GM19463 (cell line): ENCODE measurements at regions not wholly inside any gene's neighbourhood (a gene's known extent, or its start where the extent isn't known, plus 50 kb on each side); places are given as distances from the start of the nearest gene placed in this dataset.

Experiments
- ATAC-seq: cut with Tn5 transposase; IDR thresholded peaks from one replicate; pipeline ENCODE4 v1.9.1; 2021; ENCODE audit warnings: mild to moderate bottlenecking, moderate library complexity; ENCODE audit not compliant: unreplicated experiment

DNA sequence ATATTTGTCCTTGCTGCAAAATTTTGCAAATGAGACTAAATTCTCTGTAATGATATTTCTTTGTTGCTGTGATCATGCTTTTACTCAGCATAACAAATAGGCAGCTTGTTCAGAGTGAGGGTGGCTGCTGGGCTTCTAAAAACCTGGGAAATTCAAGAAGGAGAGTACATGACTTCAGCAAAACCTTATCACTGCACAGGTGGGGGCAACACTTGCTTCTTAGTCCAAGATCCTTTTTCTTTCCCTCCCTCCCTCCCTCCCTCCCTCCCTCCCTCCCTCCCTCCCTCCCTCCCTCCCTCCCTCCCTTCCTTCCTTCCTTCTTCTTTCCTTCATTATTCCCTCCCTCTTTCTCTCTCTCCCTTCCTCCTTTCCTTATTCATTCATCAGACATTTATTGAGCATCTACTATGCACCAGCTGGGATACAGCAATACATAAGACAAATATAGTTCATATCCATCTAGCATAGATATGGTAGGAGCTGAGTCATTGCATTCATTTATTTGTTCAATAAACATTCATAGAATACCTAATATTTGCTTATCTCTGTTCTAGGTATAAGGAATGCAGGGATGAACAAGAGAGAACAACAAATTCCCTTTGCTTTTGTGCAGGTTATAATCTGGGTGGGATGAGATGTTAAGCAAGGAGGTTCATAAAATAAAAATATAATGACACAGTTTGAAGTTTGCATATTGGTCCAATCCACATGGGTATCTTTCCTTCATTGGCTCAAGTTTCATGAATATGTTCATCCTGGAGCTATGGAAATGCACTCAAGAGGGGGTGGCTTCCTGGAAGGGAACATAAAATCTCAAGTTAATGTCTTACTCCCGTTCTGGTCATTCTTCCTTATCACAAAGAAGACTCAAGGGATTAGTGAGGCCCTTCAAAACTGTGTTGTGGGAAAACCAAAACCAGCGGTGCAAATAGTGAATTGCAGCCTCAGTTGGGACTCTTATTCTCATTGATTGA is 210.7 kb downstream of the PDCD6IP start:
- ATAC-seq, result no peak

- ATAC-seq, result no peak
These were observed 213.0 kb downstream of the PDCD6IP start for GRCh38 chr3:34011171-34012101.

- ATAC-seq, result no peak
These were observed 213.7 kb downstream of the PDCD6IP start for GRCh38 chr3:34012102-34012461.

DNA sequence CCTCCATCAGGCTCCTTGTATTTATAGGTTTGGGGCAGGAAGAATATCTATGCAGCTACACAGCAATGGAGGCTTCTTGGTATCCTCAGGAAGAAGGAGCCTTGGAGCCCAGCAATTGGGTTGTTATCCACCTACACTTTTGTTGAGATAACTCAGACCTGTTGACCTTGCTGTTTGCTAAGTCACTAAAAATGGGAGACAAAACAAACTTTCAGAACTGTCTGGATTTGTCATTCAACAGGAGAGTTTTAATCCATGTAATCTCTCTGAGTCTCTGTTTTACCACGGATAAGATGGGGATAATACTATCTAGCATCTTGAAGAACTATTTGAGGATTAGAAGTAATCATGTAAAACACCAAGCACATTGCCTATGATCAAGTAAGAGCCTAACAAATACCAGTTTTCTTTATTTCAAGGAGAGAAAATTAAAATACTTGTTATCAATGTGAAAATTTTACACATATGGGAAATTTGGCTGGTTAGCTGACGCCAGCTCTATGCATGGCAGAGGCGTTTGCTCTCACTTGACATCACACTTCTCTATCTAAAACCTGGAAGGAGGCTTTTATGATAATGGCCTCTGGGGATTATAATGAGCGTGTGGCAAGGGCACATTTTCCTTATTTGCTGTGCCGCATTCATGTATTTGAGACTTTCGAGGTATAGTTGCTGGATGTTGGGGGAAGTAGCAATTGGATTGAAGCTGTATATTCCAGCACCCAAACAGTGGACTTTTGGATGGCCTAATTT is 215.6 kb downstream of the PDCD6IP start:
- no peak for ATAC-seq

DNA sequence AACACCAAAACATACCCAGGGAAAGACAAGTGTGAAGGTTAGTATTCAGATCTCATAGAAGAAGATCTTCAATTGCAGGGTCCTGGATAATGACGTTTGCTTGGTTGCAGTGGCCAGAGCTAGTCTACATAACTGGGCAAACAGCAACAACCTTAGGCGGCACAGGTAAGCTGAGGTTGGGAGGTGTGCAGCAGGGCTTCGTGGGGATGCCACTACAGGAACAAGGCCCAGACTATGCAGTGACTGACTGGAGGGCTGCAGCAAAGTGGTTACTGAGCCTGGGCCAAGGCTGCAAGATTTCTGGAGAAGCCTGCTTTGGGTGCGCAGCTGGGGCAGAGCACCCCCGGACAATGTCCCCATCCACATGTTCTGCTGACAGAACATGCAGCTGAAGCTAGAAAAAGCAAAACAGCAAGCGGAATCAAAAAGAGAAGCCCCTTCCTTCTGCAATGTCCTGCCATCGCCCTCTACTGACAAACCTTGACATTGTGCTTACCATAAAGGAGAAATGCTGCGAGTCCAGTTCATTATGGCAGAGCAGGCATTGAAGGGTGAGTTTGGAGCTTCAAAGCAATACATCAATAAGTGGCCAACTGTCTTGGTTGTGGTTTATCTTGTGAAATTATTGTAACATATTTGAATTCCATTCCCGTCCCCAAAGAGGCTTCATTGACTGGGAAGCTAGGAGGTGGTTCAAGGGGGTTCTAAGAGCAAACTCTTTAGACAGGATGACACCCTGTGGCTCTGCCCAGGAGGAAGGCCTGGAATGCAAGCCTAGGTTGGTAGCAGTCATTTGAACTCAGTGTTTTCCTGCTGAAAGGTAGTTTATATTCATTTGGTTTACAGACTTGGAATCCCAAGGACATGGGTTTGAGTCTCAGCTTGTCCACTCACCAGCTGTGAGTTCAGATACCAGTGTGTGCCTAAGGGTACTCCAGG is 217.0 kb downstream of the PDCD6IP start:
- no peak for ATAC-seq

- ATAC-seq, result peak; percentile 46
These were observed 218.6 kb downstream of the PDCD6IP start for GRCh38 chr3:34016925-34017587.

DNA sequence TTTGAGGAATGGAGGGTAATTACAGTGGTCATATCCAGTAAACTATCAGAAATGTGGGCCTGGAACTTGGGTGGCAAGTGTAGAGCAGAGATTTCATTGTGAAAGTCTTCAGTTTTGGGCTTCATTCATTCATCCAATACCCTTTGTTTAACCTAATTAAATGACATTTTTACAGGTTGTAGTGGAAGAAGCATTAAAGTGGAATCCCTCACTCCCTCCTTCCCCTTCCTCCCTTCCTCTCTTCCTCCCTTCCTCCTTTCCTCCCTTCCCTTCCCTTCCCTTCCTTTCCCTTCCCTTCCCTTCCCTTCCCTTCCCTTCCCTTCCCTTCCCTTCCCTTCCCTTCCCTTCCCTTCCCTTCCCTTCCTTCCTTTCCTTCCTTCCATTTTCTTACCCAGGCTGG is 219.3 kb downstream of the PDCD6IP start:
- no peak for ATAC-seq

- ATAC-seq, result no peak
These were observed 220.7 kb downstream of the PDCD6IP start for GRCh38 chr3:34019158-34019557.

- ATAC-seq, result no peak
These were observed 221.7 kb downstream of the PDCD6IP start for GRCh38 chr3:34020170-34020569.

- no peak for ATAC-seq
These were observed 222.6 kb downstream of the PDCD6IP start for GRCh38 chr3:34020726-34021680.

GRCh38 chr3:34022147-34022546 is 223.7 kb downstream of the PDCD6IP start:
- ATAC-seq, result no peak

DNA sequence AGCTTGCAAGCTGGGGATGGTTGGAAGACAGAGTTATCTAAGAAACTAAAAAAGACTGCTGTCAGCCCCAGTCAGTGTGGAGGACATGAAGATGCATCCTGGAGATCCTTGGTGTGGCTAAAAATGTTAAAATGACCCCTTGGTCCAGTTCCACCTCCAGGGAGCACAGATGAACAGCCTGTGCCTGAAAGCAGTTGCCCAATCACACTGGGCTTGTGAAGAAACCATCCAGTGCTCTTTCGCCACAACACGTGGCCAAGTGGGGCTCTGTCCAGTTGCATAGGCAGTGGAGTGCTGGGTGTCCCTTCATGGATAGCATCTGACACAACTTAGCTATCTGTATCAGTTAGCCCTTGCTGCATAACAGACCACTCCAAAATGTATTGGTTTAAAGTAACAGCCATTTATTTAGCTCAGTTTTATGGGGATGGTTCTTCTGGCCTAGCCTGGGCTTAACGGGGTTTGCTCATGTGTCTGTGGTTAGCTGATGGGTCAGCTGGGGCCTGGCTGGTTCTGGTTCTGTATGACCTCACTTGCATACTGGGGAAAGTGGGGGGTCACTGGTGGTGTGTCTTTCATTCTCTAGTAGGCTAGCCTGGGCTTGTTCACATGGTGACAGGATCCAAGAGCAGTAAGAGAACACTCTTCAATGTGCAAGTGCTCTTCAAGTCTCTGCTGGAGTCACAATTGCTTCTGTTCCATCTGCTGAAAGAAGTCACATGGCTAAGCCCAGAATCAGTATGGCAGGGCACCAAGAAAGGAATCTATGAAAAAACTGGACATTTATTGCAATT is 226.2 kb downstream of the PDCD6IP start:
- ATAC-seq, result no peak

DNA sequence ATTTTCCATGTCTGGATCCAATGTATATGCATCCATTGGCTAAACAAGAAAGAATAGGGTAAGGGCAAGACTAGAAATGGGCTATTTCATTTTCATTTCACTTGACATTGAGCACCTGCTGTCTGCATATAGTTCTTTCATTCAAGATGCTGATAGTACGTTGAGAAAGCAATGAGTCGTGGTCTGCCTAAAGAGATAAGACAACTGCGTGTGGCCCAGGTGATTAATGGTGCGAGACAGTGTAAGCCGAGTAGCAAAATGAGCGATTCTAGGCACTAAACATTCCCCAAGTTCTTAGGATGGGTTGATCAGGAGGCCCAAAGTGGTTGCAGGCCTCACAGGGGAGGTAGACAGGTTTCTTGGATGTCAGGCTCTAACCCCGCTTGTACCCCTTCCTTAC is 235.4 kb downstream of the PDCD6IP start:
- ATAC-seq, result no peak

- no peak for ATAC-seq
These were observed 236.4 kb downstream of the PDCD6IP start for GRCh38 chr3:34034840-34035239.

DNA sequence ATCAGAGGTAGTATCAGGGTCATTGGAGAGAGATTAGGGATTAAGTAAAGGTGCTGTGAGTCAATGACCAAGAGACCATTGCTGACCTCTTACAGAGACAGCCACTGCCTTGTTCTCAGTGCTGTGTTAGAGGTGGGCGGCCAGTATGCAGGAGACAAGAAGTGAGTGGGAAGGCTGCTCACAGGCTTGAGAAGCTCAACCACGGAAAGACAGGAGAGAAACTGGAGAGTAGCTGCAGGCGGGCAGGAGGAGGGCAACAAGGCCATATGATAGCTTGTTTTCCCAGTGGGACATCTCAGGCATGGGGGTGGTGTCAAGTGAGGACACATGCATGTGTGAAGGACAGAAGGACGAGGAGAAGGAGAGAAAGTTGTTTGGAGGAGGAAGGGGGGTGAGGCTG is 237.3 kb downstream of the PDCD6IP start:
- ATAC-seq, result no peak

DNA sequence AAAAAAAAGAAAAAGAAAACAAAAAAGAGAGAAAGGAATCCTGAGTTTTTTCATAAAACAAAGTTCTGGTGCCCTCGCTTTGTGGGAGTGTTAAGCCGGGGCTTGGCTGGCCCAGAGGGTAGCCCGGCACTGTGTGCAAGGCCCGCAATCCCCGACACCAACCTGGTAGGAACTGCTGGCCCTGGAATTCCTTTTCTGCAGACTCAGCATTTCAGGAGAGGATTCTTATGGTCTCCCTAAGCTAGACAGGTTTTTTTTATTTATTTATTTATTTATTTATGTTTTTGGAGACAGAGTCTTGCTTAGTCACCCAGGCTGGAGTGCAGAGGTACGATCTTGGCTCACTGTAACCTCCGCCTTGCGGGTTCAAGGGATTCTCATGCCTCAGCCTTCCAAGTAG is 238.8 kb downstream of the PDCD6IP start:
- ATAC-seq, result no peak

- ATAC-seq, result no peak
These were observed 239.7 kb downstream of the PDCD6IP start for GRCh38 chr3:34038131-34038530.
